HCT116 (cell line): ENCODE measurements at regions not wholly inside any gene's neighbourhood (a gene's known extent, or its start where the extent isn't known, plus 50 kb on each side); places are given as distances from the start of the nearest gene placed in this dataset.

Experiments used
- CEBPB ChIP-seq: IDR thresholded peaks from 2 replicates; pipeline ENCODE4 v1.6.1; 2012; ENCODE audit warnings: low read depth
- EZH2phosphoT487 ChIP-seq: fragments of 200-600 bp; IDR thresholded peaks from 2 replicates; pipeline ENCODE4 v1.6.1; 2018; ENCODE audit warnings: antibody characterized with exemption, borderline replicate concordance
- FOSL1 ChIP-seq: IDR thresholded peaks from 2 replicates; pipeline ENCODE4 v1.6.1; 2012; ENCODE audit warnings: low read depth
- POLR2A ChIP-seq: IDR thresholded peaks from 2 replicates; pipeline ENCODE4 v1.7.0; 2011; ENCODE audit warnings: borderline replicate concordance; ENCODE audit not compliant: insufficient read depth, insufficient read length; ENCODE audit errors: extremely low read depth
- POLR2AphosphoS5 ChIP-seq: IDR thresholded peaks from 2 replicates; pipeline ENCODE4 v1.6.1; 2011; ENCODE audit warnings: mild to moderate bottlenecking, low read depth, low read length, moderate library complexity
- SIN3A ChIP-seq: IDR thresholded peaks from 2 replicates; pipeline ENCODE4 v1.6.1; 2012; ENCODE audit warnings: low read depth
- SP1 ChIP-seq: IDR thresholded peaks from 2 replicates; pipeline ENCODE4 v1.6.1; 2012; ENCODE audit warnings: low read depth
- YY1 ChIP-seq: IDR thresholded peaks from 2 replicates; pipeline ENCODE4 v1.6.1; 2011; ENCODE audit warnings: low read length, low read depth, moderate library complexity, mild to moderate bottlenecking; ENCODE audit not compliant: insufficient replicate concordance; ENCODE audit errors: extremely low read depth
- TF ChIP-seq, protein P1 (sequence below): IDR thresholded peaks from 2 replicates; pipeline ENCODE4 v1.6.1; 2012
- TF ChIP-seq, protein P2 (sequence below), 3 experiments: fragments of 200-600 bp in 1 of 3; sonication (generic) in 1 of 3; IDR thresholded peaks in 2 of 3; conservative IDR thresholded peaks in 1 of 3; 2 replicates each; pipeline ENCODE4 v1.5.1; 2012 to 2017; ENCODE audit warnings: low read depth in 2 of 3, low read length in 2 of 3, antibody characterized with exemption in 1 of 3, borderline replicate concordance in 1 of 3, control low read depth in 1 of 3, mild to moderate bottlenecking in 1 of 3, mixed read lengths in 1 of 3, mixed run types in 1 of 3, moderate library complexity in 1 of 3; ENCODE audit not compliant: insufficient read depth in 1 of 3
- TF ChIP-seq, protein P3 (sequence below): IDR thresholded peaks from 2 replicates; pipeline ENCODE4 v1.6.1; 2012
- TF ChIP-seq, protein P4 (sequence below): IDR thresholded peaks from 2 replicates; pipeline ENCODE4 v1.6.1; 2012; ENCODE audit warnings: low read depth

DNA sequence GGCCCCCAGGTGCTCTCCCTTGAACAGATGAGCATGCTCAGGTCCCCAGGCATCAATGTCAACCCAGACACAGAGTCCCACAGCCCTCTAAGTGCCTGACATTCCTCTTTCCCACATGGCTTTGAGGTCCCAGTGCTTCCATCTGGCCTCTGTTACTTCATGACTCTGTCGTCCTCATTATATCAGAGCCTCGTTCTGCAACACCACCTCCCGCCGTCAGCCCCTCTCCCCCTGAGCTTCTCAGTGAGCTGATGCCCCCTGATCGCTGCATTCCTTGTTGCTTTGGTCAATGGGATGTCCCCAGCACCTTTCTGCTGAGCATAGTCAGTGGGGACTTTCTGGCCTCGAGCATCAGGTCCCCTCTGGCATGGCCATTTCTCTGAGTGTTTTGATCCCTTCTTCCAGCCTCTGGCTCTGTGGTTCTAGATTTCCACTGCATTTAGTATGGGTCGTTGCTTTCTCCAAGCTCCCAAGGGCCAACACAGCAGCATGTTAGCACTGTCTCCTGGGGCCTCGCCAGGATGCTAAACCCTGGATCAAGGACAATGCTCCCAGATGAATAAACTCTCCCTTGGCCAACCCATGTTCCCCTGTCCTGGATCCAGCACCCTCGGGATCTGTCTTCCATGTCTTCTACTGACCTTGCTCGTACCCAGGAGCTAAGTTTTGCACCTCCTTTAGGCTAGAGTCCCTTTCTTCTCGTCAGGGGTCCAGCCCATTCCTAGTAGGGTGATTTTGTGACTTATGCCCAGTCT lies 143.2 kb upstream of the TWIST2 start:
- TF ChIP-seq, protein P1, sequence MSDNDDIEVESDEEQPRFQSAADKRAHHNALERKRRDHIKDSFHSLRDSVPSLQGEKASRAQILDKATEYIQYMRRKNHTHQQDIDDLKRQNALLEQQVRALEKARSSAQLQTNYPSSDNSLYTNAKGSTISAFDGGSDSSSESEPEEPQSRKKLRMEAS, result no peak
- TF ChIP-seq, protein P2, sequence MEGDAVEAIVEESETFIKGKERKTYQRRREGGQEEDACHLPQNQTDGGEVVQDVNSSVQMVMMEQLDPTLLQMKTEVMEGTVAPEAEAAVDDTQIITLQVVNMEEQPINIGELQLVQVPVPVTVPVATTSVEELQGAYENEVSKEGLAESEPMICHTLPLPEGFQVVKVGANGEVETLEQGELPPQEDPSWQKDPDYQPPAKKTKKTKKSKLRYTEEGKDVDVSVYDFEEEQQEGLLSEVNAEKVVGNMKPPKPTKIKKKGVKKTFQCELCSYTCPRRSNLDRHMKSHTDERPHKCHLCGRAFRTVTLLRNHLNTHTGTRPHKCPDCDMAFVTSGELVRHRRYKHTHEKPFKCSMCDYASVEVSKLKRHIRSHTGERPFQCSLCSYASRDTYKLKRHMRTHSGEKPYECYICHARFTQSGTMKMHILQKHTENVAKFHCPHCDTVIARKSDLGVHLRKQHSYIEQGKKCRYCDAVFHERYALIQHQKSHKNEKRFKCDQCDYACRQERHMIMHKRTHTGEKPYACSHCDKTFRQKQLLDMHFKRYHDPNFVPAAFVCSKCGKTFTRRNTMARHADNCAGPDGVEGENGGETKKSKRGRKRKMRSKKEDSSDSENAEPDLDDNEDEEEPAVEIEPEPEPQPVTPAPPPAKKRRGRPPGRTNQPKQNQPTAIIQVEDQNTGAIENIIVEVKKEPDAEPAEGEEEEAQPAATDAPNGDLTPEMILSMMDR (IDR thresholded peaks at IDR 0.05 in 2 of 3, conservative IDR thresholded peaks at IDR 0.05 in 1 of 3; ENCODE audit: borderline replicate concordance in 1 of 3, insufficient read depth in 1 of 3, low read depth in 2 of 3, low read length in 2 of 3), result no peak
- no peak for TF ChIP-seq FOSL1
- TF ChIP-seq SP1, result no peak
- TF ChIP-seq CEBPB, result no peak
- TF ChIP-seq POLR2A, result no peak
- TF ChIP-seq, protein P3, sequence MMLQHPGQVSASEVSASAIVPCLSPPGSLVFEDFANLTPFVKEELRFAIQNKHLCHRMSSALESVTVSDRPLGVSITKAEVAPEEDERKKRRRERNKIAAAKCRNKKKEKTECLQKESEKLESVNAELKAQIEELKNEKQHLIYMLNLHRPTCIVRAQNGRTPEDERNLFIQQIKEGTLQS, result no peak
- TF ChIP-seq SIN3A, result no peak
- TF ChIP-seq, protein P4, sequence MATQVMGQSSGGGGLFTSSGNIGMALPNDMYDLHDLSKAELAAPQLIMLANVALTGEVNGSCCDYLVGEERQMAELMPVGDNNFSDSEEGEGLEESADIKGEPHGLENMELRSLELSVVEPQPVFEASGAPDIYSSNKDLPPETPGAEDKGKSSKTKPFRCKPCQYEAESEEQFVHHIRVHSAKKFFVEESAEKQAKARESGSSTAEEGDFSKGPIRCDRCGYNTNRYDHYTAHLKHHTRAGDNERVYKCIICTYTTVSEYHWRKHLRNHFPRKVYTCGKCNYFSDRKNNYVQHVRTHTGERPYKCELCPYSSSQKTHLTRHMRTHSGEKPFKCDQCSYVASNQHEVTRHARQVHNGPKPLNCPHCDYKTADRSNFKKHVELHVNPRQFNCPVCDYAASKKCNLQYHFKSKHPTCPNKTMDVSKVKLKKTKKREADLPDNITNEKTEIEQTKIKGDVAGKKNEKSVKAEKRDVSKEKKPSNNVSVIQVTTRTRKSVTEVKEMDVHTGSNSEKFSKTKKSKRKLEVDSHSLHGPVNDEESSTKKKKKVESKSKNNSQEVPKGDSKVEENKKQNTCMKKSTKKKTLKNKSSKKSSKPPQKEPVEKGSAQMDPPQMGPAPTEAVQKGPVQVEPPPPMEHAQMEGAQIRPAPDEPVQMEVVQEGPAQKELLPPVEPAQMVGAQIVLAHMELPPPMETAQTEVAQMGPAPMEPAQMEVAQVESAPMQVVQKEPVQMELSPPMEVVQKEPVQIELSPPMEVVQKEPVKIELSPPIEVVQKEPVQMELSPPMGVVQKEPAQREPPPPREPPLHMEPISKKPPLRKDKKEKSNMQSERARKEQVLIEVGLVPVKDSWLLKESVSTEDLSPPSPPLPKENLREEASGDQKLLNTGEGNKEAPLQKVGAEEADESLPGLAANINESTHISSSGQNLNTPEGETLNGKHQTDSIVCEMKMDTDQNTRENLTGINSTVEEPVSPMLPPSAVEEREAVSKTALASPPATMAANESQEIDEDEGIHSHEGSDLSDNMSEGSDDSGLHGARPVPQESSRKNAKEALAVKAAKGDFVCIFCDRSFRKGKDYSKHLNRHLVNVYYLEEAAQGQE, result no peak
- no peak for TF ChIP-seq EZH2phosphoT487
- no peak for TF ChIP-seq POLR2AphosphoS5
- no peak for TF ChIP-seq YY1
